ENCODE measurements at regions not wholly inside any gene's neighbourhood (a gene's known extent, or its start where the extent isn't known, plus 50 kb on each side); places are given as distances from the start of the nearest gene placed in this dataset.

DNA sequence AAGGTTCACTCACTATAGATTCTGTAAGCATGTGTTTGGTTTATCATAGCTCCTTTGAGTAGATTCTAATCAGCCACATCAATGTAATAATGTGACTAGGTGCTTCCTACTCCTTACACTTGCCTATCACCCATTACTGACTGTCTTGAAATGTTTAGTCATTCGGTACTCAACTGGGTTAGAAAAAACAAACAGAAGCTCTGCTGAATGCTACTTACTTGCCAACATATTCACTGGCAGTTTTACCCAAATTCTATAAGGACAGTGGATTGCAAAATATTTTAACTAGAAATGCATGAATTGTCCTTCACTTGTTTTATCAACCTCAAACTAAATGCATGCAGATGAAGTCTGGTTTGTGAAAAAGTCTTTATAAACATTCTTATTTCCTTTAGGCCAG is 352.1 kb upstream of the ALCAM start:
- ChIA-PET CTCF (no interaction called here), POLR2A (no interaction called here)
- Histone ChIP-seq H3K9me3 (ENCODE audit: control insufficient read depth in 1 of 2, insufficient read depth in 1 of 2, low read length in 2 of 2) (no peaks in the 10 kb centered on the region), H3K4me3 (ENCODE audit: low read length) (no peak overlapping the region), H3K27me3 (ENCODE audit: control insufficient read depth in 1 of 2, insufficient read depth in 2 of 2, low read length in 2 of 2) (no peaks in the 10 kb centered on the region), H3K4me1 (ENCODE audit: insufficient read depth, low read length) (no peaks in the 10 kb centered on the region), H3K27ac (ENCODE audit: low read depth in 1 of 2, low read length in 2 of 2) (no peak overlapping the region), H3K36me3 (ENCODE audit: insufficient read depth, low read length) (no peaks in the 10 kb centered on the region)
- ATAC-seq (ENCODE audit: poor library complexity) (no peak), DNase-seq (no peak)
- intact Hi-C loops (cut with DNase I, micrococcal nuclease) = no loop called here
- TF ChIP-seq, protein P1, sequence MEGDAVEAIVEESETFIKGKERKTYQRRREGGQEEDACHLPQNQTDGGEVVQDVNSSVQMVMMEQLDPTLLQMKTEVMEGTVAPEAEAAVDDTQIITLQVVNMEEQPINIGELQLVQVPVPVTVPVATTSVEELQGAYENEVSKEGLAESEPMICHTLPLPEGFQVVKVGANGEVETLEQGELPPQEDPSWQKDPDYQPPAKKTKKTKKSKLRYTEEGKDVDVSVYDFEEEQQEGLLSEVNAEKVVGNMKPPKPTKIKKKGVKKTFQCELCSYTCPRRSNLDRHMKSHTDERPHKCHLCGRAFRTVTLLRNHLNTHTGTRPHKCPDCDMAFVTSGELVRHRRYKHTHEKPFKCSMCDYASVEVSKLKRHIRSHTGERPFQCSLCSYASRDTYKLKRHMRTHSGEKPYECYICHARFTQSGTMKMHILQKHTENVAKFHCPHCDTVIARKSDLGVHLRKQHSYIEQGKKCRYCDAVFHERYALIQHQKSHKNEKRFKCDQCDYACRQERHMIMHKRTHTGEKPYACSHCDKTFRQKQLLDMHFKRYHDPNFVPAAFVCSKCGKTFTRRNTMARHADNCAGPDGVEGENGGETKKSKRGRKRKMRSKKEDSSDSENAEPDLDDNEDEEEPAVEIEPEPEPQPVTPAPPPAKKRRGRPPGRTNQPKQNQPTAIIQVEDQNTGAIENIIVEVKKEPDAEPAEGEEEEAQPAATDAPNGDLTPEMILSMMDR (IDR thresholded peaks at IDR 0.05) = no peak
- H3K4me1 Mint-ChIP-seq (ENCODE audit: low read depth) = no peaks in the 10 kb centered on the region
- H3K4me3 Mint-ChIP-seq = no peak overlapping the region
- no peaks in the 10 kb centered on the region for H3K36me3 Mint-ChIP-seq (ENCODE audit: low read depth)
- H3K27me3 Mint-ChIP-seq = no peaks in the 10 kb centered on the region
- H3K27ac Mint-ChIP-seq = no peak overlapping the region
- no peaks in the 10 kb centered on the region for H3K9me3 Mint-ChIP-seq

DNA sequence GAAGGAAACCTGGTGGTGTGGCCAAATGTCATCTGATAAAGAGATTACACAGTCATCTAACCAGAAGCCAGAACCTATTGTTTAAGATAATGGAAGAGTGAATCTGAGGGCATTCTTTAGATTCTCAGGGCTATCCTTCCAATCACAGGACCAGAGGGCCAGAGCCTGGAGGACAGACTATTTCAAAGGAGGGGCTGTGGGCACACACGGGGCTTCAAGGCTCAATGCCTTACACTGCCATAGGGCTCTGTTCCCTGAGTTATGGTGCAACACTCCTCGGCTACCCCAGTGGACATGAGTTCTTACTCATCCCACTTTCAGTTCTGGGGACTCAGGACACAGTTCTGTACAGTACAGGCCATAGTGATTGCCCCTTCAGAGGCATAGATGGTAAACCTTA is 343.9 kb upstream of the ALCAM start:
- H3K9me3 ChIP-seq (ENCODE audit: control insufficient read depth in 1 of 2, insufficient read depth in 1 of 2, low read length in 2 of 2) = no peaks in the 10 kb centered on the region
- CTCF ChIA-PET = no interaction called here
- ATAC-seq (ENCODE audit: poor library complexity) (no peak), DNase-seq (no peak)
- H3K36me3 Mint-ChIP-seq (ENCODE audit: low read depth) = no peaks in the 10 kb centered on the region
- H3K27ac ChIP-seq (ENCODE audit: low read depth in 1 of 2, low read length in 2 of 2) = no peak overlapping the region
- TF ChIP-seq, protein P1 (IDR thresholded peaks at IDR 0.05) = no peak
- no peaks in the 10 kb centered on the region for H3K27me3 Mint-ChIP-seq
- no peak overlapping the region for H3K4me3 ChIP-seq (ENCODE audit: low read length)
- POLR2A ChIA-PET = no interaction called here
- H3K4me3 Mint-ChIP-seq = no peak overlapping the region
- intact Hi-C loops (cut with DNase I, micrococcal nuclease) = no loop called here
- no peaks in the 10 kb centered on the region for H3K4me1 Mint-ChIP-seq (ENCODE audit: low read depth)
- no peaks in the 10 kb centered on the region for H3K27me3 ChIP-seq (ENCODE audit: control insufficient read depth in 1 of 2, insufficient read depth in 2 of 2, low read length in 2 of 2)
- no peaks in the 10 kb centered on the region for H3K4me1 ChIP-seq (ENCODE audit: insufficient read depth, low read length)
- H3K27ac Mint-ChIP-seq = no peak overlapping the region
- no peaks in the 10 kb centered on the region for H3K36me3 ChIP-seq (ENCODE audit: insufficient read depth, low read length)
- peaks cover 2% of the 10 kb centered on the region for H3K9me3 Mint-ChIP-seq

DNA sequence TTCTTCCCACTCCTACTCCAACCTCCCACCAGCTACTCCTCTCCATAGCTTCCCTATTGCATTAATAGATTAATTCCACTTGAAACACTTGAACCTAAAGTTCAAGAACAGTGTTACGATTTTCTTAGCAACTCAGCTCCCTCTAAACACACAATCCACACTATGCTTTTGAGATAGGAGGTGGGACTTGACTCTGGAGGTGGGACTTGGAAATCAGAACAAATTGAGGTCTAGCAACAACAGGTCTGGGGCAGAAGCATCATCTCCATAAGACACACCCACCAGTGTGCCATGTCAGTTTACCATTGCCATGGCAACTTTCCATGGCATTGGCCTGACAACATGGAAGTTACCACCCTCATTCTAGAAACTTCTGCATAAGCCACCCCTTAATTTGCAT is 336.5 kb upstream of the ALCAM start:
- Histone ChIP-seq H3K27ac (ENCODE audit: low read depth in 1 of 2, low read length in 2 of 2) (no peak overlapping the region), H3K4me1 (ENCODE audit: insufficient read depth, low read length) (no peaks in the 10 kb centered on the region), H3K27me3 (ENCODE audit: control insufficient read depth in 1 of 2, insufficient read depth in 2 of 2, low read length in 2 of 2) (no peaks in the 10 kb centered on the region), H3K4me3 (ENCODE audit: low read length) (no peak overlapping the region), H3K9me3 (ENCODE audit: control insufficient read depth in 1 of 2, insufficient read depth in 1 of 2, low read length in 2 of 2) (no peaks in the 10 kb centered on the region), H3K36me3 (ENCODE audit: insufficient read depth, low read length) (no peaks in the 10 kb centered on the region)
- Mint-ChIP-seq H3K27me3 (no peaks in the 10 kb centered on the region), H3K4me3 (no peak overlapping the region), H3K4me1 (ENCODE audit: low read depth) (no peaks in the 10 kb centered on the region), H3K9me3 (no peaks in the 10 kb centered on the region), H3K27ac (no peak overlapping the region), H3K36me3 (ENCODE audit: low read depth) (no peaks in the 10 kb centered on the region)
- ATAC-seq (ENCODE audit: poor library complexity) (no peak), DNase-seq (no peak)
- ChIA-PET CTCF (no interaction called here), POLR2A (no interaction called here)
- intact Hi-C loops (cut with DNase I, micrococcal nuclease) = no loop called here
- TF ChIP-seq, protein P1 (IDR thresholded peaks at IDR 0.05) = no peak
